Muscle of leg (tissue), 3 donors: ENCODE measurements at regions not wholly inside any gene's neighbourhood (a gene's known extent, or its start where the extent isn't known, plus 50 kb on each side); places are given as distances from the start of the nearest gene placed in this dataset.
"Not testable (repeated sequence)": the region's sequence is repeated elsewhere in the genome, so short reads cannot be mapped to it uniquely, and the experiment has no call there.

Experiments used
- DNase-seq: peaks from one replicate; pipeline ENCODE4 v3.0.0; 2013
- H3K27ac ChIP-seq: one replicate; pipeline ENCODE4 v1.5.1; 2013; ENCODE audit warnings: mild to moderate bottlenecking, low read length, control low read depth
- H3K27me3 ChIP-seq: one replicate; pipeline ENCODE4 v1.6.1; 2013; ENCODE audit warnings: low read length; ENCODE audit not compliant: control insufficient read depth, insufficient read depth
- H3K36me3 ChIP-seq: one replicate; pipeline ENCODE4 v1.6.1; 2013; ENCODE audit warnings: low read length; ENCODE audit not compliant: control insufficient read depth, insufficient read depth
- H3K4me1 ChIP-seq: one replicate; pipeline ENCODE4 v1.6.1; 2013; ENCODE audit warnings: low read length; ENCODE audit not compliant: control insufficient read depth, insufficient read depth
- H3K4me3 ChIP-seq: one replicate; pipeline ENCODE4 v1.5.1; 2013; ENCODE audit warnings: low read length, control low read depth
- H3K9me3 ChIP-seq: replicated peaks from 2 replicates; pipeline ENCODE4 v1.6.1; 2013; ENCODE audit warnings: low read depth, low read length; ENCODE audit not compliant: control insufficient read depth
- WGBS: methylation state at CpG from one replicate; pipeline ENCODE4 v1.1.5; 2013; ENCODE audit warnings: missing lambda C conversion rate; ENCODE audit not compliant: insufficient coverage; 5-methylcytosine and 5-hydroxymethylcytosine counted together

GRCh38 chr13:78881751-78882150 is 222.8 kb upstream of the OBI1 start:
- H3K4me1 ChIP-seq: no peaks in the 10 kb centered on the region
- no peaks in the 10 kb centered on the region for H3K36me3 ChIP-seq
- H3K27me3 ChIP-seq: no peaks in the 10 kb centered on the region
- H3K27ac ChIP-seq: no peak overlapping the region
- DNase-seq: peak; percentile 53
- no peaks in the 10 kb centered on the region for H3K9me3 ChIP-seq
- H3K4me3 ChIP-seq: no peak overlapping the region

GRCh38 chr13:78881054-78881453 is 222.1 kb upstream of the OBI1 start:
- no peak for DNase-seq
- H3K4me1 ChIP-seq: no peaks in the 10 kb centered on the region
- H3K9me3 ChIP-seq: no peaks in the 10 kb centered on the region
- no peaks in the 10 kb centered on the region for H3K36me3 ChIP-seq
- no peaks in the 10 kb centered on the region for H3K27me3 ChIP-seq
- H3K27ac ChIP-seq: no peak overlapping the region
- no peak overlapping the region for H3K4me3 ChIP-seq
- WGBS: 43% methylated on average over 2 of the region's 3 CpGs

- H3K36me3 ChIP-seq: no peaks in the 10 kb centered on the region
- DNase-seq: no peak
- no peaks in the 10 kb centered on the region for H3K27me3 ChIP-seq
- no peaks in the 10 kb centered on the region for H3K4me1 ChIP-seq
- no peak overlapping the region for H3K4me3 ChIP-seq
- no peaks in the 10 kb centered on the region for H3K9me3 ChIP-seq
- WGBS: 58% methylated on average over 1 of the region's 1 CpG
- H3K27ac ChIP-seq: no peak overlapping the region
These were observed 218.1 kb upstream of the OBI1 start for GRCh38 chr13:78876915-78877549.

GRCh38 chr13:78875792-78876580 is 217.0 kb upstream of the OBI1 start:
- Histone ChIP-seq H3K4me3 (no peak overlapping the region), H3K27ac (no peak overlapping the region), H3K36me3 (no peaks in the 10 kb centered on the region), H3K27me3 (no peaks in the 10 kb centered on the region), H3K4me1 (no peaks in the 10 kb centered on the region), H3K9me3 (no peaks in the 10 kb centered on the region)
- no peak for DNase-seq
- 80% methylated on average over 10 of the region's 12 CpGs for WGBS

GRCh38 chr13:78868991-78869390 is 210.0 kb upstream of the OBI1 start:
- Histone ChIP-seq H3K36me3 (no peaks in the 10 kb centered on the region), H3K4me3 (no peak overlapping the region), H3K27me3 (no peaks in the 10 kb centered on the region), H3K27ac (no peak overlapping the region), H3K9me3 (no peaks in the 10 kb centered on the region), H3K4me1 (no peaks in the 10 kb centered on the region)
- 80% methylated on average over 1 of the region's 1 CpG for WGBS
- no peak for DNase-seq

- H3K36me3 ChIP-seq: no peaks in the 10 kb centered on the region
- H3K4me1 ChIP-seq: no peaks in the 10 kb centered on the region
- WGBS: 50% methylated on average over 1 of the region's 3 CpGs
- H3K27me3 ChIP-seq: no peaks in the 10 kb centered on the region
- no peak overlapping the region for H3K4me3 ChIP-seq
- no peaks in the 10 kb centered on the region for H3K9me3 ChIP-seq
- DNase-seq: no peak
- no peak overlapping the region for H3K27ac ChIP-seq
These were observed 208.7 kb upstream of the OBI1 start for GRCh38 chr13:78867655-78868054.

GRCh38 chr13:78866076-78866475 is 207.1 kb upstream of the OBI1 start:
- DNase-seq, H3K27me3 ChIP-seq, H3K4me1 ChIP-seq, H3K9me3 ChIP-seq, H3K36me3 ChIP-seq, H3K27ac ChIP-seq, H3K4me3 ChIP-seq: not testable (repeated sequence)
- WGBS: 73% methylated on average over 5 of the region's 6 CpGs

- H3K9me3 ChIP-seq: peaks cover 3% of the 10 kb centered on the region
- no peak overlapping the region for H3K27ac ChIP-seq
- WGBS: no CpG with 5 or more reads among the region's 1 CpG
- no peaks in the 10 kb centered on the region for H3K27me3 ChIP-seq
- no peaks in the 10 kb centered on the region for H3K36me3 ChIP-seq
- DNase-seq: no peak
- no peak overlapping the region for H3K4me3 ChIP-seq
- H3K4me1 ChIP-seq: no peaks in the 10 kb centered on the region
These were observed 203.5 kb upstream of the OBI1 start for GRCh38 chr13:78862446-78862845.

GRCh38 chr13:78852709-78853108 is 193.8 kb upstream of the OBI1 start:
- no peaks in the 10 kb centered on the region for H3K27me3 ChIP-seq
- H3K27ac ChIP-seq: no peak overlapping the region
- peaks cover 13% of the 10 kb centered on the region for H3K9me3 ChIP-seq
- DNase-seq: no peak
- 57% methylated on average over 1 of the region's 1 CpG for WGBS
- no peak overlapping the region for H3K4me3 ChIP-seq
- H3K36me3 ChIP-seq: no peaks in the 10 kb centered on the region
- H3K4me1 ChIP-seq: no peaks in the 10 kb centered on the region

- no CpG with 5 or more reads among the region's 3 CpGs for WGBS
- Histone ChIP-seq H3K4me1 (no peaks in the 10 kb centered on the region), H3K4me3 (no peak overlapping the region), H3K36me3 (no peaks in the 10 kb centered on the region), H3K27ac (no peak overlapping the region), H3K27me3 (no peaks in the 10 kb centered on the region), H3K9me3 (no peaks in the 10 kb centered on the region)
- no peak for DNase-seq
These were observed 186.9 kb upstream of the OBI1 start for GRCh38 chr13:78845656-78846365.
